ENCODE measurements at regions not wholly inside any gene's neighbourhood (a gene's known extent, or its start where the extent isn't known, plus 50 kb on each side); places are given as distances from the start of the nearest gene placed in this dataset.

- Histone ChIP-seq H3K4me1 (ENCODE audit: insufficient read depth, low read length) (no peaks in the 10 kb centered on the region), H3K9me3 (ENCODE audit: low read depth, low read length) (no peaks in the 10 kb centered on the region), H3K36me3 (ENCODE audit: insufficient read depth, low read length) (no peaks in the 10 kb centered on the region), H2AFZ (ENCODE audit: low read length) (no peak overlapping the region), H3K4me2 (ENCODE audit: insufficient read depth, low read length) (no peak overlapping the region), H3K79me2 (ENCODE audit: insufficient read depth, low read length) (no peaks in the 10 kb centered on the region), H3K27me3 (ENCODE audit: insufficient read depth, low read length) (no peaks in the 10 kb centered on the region), H3K27ac (ENCODE audit: low read depth, low read length) (no peak overlapping the region), H4K20me1 (ENCODE audit: insufficient read depth, low read length) (no peaks in the 10 kb centered on the region), H3K4me3 (ENCODE audit: insufficient read depth, low read length) (no peak overlapping the region)
- no peak for TF ChIP-seq CTCF (IDR thresholded peaks at IDR 0.05; ENCODE audit: extremely low read depth, low read depth, low read length)
- DNase-seq (ENCODE audit: insufficient read length, low spot score, missing footprints): no peak
These were observed 199.3 kb upstream of the KYNU start for GRCh38 chr2:142678164-142678563.

DNA sequence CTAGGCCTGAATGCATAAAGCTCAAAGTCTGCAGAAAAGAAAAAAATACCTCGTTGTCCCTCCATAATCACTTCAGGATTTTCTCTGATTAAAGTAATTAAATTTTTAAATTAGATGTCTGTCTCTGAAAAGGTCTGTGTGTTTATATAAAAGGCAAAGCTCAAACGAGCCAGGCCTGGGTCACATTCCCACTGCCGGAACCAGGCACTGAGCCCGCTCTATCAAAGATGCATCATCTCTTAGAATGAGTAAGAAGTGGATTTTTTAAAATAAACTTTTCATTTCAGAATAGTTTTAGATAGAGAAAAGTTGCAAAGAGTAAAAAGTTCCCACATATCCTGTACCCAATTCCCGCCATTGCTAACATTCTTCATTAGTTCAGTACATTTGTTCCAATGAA, 202.1 kb upstream of the KYNU start:
- Histone ChIP-seq H3K9me3 (ENCODE audit: low read depth, low read length) (no peaks in the 10 kb centered on the region), H3K27me3 (ENCODE audit: insufficient read depth, low read length) (no peaks in the 10 kb centered on the region), H4K20me1 (ENCODE audit: insufficient read depth, low read length) (no peaks in the 10 kb centered on the region), H3K79me2 (ENCODE audit: insufficient read depth, low read length) (no peaks in the 10 kb centered on the region), H3K4me3 (ENCODE audit: insufficient read depth, low read length) (no peak overlapping the region), H2AFZ (ENCODE audit: low read length) (no peak overlapping the region), H3K4me1 (ENCODE audit: insufficient read depth, low read length) (no peaks in the 10 kb centered on the region), H3K27ac (ENCODE audit: low read depth, low read length) (no peak overlapping the region), H3K4me2 (ENCODE audit: insufficient read depth, low read length) (no peak overlapping the region), H3K36me3 (ENCODE audit: insufficient read depth, low read length) (no peaks in the 10 kb centered on the region)
- DNase-seq (ENCODE audit: insufficient read length, low spot score, missing footprints): no peak
- no peak for TF ChIP-seq CTCF (IDR thresholded peaks at IDR 0.05; ENCODE audit: extremely low read depth, low read depth, low read length)

DNA sequence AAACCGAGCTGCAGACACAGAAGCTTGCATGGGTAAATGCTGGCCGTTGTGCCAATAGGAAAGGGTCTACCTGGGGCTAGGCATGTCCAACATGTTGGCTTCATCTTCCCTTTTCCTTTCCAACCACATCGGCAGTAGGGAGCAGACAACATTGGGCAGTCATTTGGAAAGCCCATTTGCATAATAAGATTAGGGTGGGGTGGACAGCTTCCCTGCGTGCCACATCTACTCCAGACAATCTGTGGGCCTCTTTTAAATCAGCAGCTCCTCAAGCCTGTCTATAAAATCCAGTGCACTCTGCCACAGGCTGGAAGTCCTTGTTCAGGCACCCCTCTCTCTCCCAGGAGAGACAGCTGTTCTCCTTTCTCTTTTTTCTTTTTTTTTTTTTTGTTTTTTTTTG, 203.6 kb upstream of the KYNU start:
- TF ChIP-seq CTCF (IDR thresholded peaks at IDR 0.05; ENCODE audit: extremely low read depth, low read depth, low read length): no peak
- H3K4me1 ChIP-seq (ENCODE audit: insufficient read depth, low read length): no peaks in the 10 kb centered on the region

DNA sequence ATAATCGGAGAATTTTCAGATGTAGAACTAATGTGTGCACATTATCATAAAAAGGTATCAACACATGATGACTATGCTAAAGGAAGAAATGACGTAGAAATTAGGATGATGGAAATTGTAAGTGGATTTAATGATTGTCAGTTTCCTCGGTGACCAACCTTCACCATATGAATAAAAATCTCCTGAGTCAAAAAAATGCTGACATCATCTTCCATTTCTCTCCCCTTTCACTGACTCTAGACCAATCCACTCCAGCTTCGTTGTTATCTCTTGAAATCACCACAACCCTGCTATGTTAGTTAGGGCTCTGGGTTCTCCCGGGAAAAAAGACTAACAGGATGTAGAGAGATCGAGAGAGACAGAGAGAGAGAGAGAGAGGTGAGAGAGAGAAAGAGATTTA, 204.8 kb upstream of the KYNU start:
- H2AFZ ChIP-seq (ENCODE audit: low read length): no peak overlapping the region
- no peaks in the 10 kb centered on the region for H3K9me3 ChIP-seq (ENCODE audit: low read depth, low read length)
- no peaks in the 10 kb centered on the region for H3K4me1 ChIP-seq (ENCODE audit: insufficient read depth, low read length)

More for the DNA sequence above, 203.6 kb upstream of the KYNU start:
- Histone ChIP-seq H3K79me2 (ENCODE audit: insufficient read depth, low read length) (no peaks in the 10 kb centered on the region), H2AFZ (ENCODE audit: low read length) (no peak overlapping the region), H3K27ac (ENCODE audit: low read depth, low read length) (no peak overlapping the region), H4K20me1 (ENCODE audit: insufficient read depth, low read length) (no peaks in the 10 kb centered on the region), H3K4me3 (ENCODE audit: insufficient read depth, low read length) (no peak overlapping the region), H3K27me3 (ENCODE audit: insufficient read depth, low read length) (no peaks in the 10 kb centered on the region), H3K36me3 (ENCODE audit: insufficient read depth, low read length) (no peaks in the 10 kb centered on the region), H3K9me3 (ENCODE audit: low read depth, low read length) (no peaks in the 10 kb centered on the region), H3K4me2 (ENCODE audit: insufficient read depth, low read length) (no peak overlapping the region)
- DNase-seq (ENCODE audit: insufficient read length, low spot score, missing footprints): no peak

More for the DNA sequence above, 204.8 kb upstream of the KYNU start:
- TF ChIP-seq CTCF (IDR thresholded peaks at IDR 0.05; ENCODE audit: extremely low read depth, low read depth, low read length): no peak
- Histone ChIP-seq H3K27ac (ENCODE audit: low read depth, low read length) (no peak overlapping the region), H3K36me3 (ENCODE audit: insufficient read depth, low read length) (no peaks in the 10 kb centered on the region), H3K79me2 (ENCODE audit: insufficient read depth, low read length) (no peaks in the 10 kb centered on the region), H4K20me1 (ENCODE audit: insufficient read depth, low read length) (no peaks in the 10 kb centered on the region), H3K4me3 (ENCODE audit: insufficient read depth, low read length) (no peak overlapping the region), H3K4me2 (ENCODE audit: insufficient read depth, low read length) (no peak overlapping the region), H3K27me3 (ENCODE audit: insufficient read depth, low read length) (no peaks in the 10 kb centered on the region)
- no peak for DNase-seq (ENCODE audit: insufficient read length, low spot score, missing footprints)

All from osteoblast (primary cell).